Adrenal gland (tissue), 5 donors: ENCODE measurements at regions not wholly inside any gene's neighbourhood (a gene's known extent, or its start where the extent isn't known, plus 50 kb on each side); places are given as distances from the start of the nearest gene placed in this dataset.

ENCODE experiments used
- POLR2A ChIP-seq, 2 donors: fragments of 450-650 bp; IDR thresholded peaks; one replicate each; pipeline ENCODE4 v1.6.1; 2017; ENCODE audit warnings: antibody characterized with exemption in 2 of 2, mild to moderate bottlenecking in 2 of 2, moderate library complexity in 1 of 2
- TF ChIP-seq, protein P1 (sequence below), 6 experiments: fragments of 450-650 bp in 4 of 6; fragments of 200-600 bp in 2 of 6; sonication (generic) in 1 of 6; IDR thresholded peaks; 1 replicate in 5 of 6; 2 replicates in 1 of 6; pipeline versions ENCODE4 v1.5.1 to v1.8.0; 2016 to 2021; ENCODE audit warnings: antibody characterized with exemption in 6 of 6, mild to moderate bottlenecking in 2 of 6, moderate library complexity in 1 of 6
- donor health status: DM: no; HTN: no; CAD: no.

DNA sequence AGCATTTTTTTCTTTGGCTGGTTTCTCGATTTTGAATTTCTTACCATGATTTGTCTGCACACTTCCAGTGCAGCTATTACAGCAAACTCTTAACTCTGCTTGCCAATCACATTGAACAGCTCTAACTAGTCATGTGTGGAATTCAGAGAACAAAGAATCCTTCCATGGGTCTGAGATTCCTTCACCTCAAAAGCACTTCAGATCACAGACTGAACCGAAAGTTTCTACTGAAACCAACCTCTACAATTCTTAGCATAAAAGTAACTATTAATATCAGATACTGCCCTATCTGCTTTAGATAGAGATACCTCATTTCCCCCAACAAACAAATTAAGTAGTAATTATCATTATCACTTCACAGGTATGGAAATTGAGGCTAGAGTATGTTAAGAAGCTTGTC lies 56.5 kb upstream of the SP4 start:
- TF ChIP-seq, protein P1, sequence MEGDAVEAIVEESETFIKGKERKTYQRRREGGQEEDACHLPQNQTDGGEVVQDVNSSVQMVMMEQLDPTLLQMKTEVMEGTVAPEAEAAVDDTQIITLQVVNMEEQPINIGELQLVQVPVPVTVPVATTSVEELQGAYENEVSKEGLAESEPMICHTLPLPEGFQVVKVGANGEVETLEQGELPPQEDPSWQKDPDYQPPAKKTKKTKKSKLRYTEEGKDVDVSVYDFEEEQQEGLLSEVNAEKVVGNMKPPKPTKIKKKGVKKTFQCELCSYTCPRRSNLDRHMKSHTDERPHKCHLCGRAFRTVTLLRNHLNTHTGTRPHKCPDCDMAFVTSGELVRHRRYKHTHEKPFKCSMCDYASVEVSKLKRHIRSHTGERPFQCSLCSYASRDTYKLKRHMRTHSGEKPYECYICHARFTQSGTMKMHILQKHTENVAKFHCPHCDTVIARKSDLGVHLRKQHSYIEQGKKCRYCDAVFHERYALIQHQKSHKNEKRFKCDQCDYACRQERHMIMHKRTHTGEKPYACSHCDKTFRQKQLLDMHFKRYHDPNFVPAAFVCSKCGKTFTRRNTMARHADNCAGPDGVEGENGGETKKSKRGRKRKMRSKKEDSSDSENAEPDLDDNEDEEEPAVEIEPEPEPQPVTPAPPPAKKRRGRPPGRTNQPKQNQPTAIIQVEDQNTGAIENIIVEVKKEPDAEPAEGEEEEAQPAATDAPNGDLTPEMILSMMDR (IDR thresholded peaks at IDR 0.05), result no peak
- TF ChIP-seq POLR2A (IDR thresholded peaks at IDR 0.05), result no peak
